Endothelial cell of umbilical vein (primary cell): ENCODE measurements at regions not wholly inside any gene's neighbourhood (a gene's known extent, or its start where the extent isn't known, plus 50 kb on each side); places are given as distances from the start of the nearest gene placed in this dataset.

Experiments used
- EZH2 ChIP-seq: IDR thresholded peaks from 2 replicates; pipeline ENCODE4 v1.6.1; 2012; ENCODE audit warnings: borderline replicate concordance, low read depth, mild to moderate bottlenecking, moderate library complexity, low read length, inconsistent platforms; ENCODE audit not compliant: severe bottlenecking
- FOS ChIP-seq: IDR thresholded peaks from 2 replicates; pipeline ENCODE4 v1.6.1; 2011; ENCODE audit warnings: mild to moderate bottlenecking, low read length, moderate library complexity, borderline replicate concordance; ENCODE audit not compliant: insufficient read depth
- GATA2 ChIP-seq: IDR thresholded peaks from 2 replicates; pipeline ENCODE4 v1.7.0; 2011; ENCODE audit warnings: low read depth, mild to moderate bottlenecking, moderate library complexity, mixed read lengths, low read length; ENCODE audit not compliant: insufficient read length, insufficient read depth
- JUN ChIP-seq: IDR thresholded peaks from 2 replicates; pipeline ENCODE4 v1.6.1; 2011; ENCODE audit warnings: borderline replicate concordance, low read depth; ENCODE audit not compliant: insufficient read length, insufficient read depth
- MYC ChIP-seq: IDR thresholded peaks from one replicate; pipeline ENCODE4 v1.6.1; 2011; ENCODE audit warnings: mild to moderate bottlenecking, low read depth, low read length
- POLR2A ChIP-seq: IDR thresholded peaks from 2 replicates; pipeline ENCODE4 v1.6.1; 2012; ENCODE audit warnings: low read depth, mild to moderate bottlenecking, control low read depth, low read length
- POLR2AphosphoS5 ChIP-seq: IDR thresholded peaks from 2 replicates; pipeline ENCODE4 v1.6.1; 2012; ENCODE audit warnings: low read depth, mild to moderate bottlenecking, control low read depth, low read length, moderate library complexity; ENCODE audit not compliant: insufficient read depth
- TF ChIP-seq, protein P1 (sequence below), 2 donors: IDR thresholded peaks; 1 replicate in 1 of 2; 2 replicates in 1 of 2; pipeline ENCODE4 v1.5.1; 2011; ENCODE audit warnings: low read length in 2 of 2, mild to moderate bottlenecking in 2 of 2, moderate library complexity in 2 of 2, control low read depth in 1 of 2, inconsistent platforms in 1 of 2, low read depth in 1 of 2; ENCODE audit not compliant: insufficient read depth in 1 of 2; ENCODE audit errors: extremely low read depth in 1 of 2
- TF ChIP-seq, protein P2 (sequence below): IDR thresholded peaks from 2 replicates; pipeline ENCODE4 v1.6.1; 2011; ENCODE audit not compliant: insufficient read depth, insufficient read length

DNA sequence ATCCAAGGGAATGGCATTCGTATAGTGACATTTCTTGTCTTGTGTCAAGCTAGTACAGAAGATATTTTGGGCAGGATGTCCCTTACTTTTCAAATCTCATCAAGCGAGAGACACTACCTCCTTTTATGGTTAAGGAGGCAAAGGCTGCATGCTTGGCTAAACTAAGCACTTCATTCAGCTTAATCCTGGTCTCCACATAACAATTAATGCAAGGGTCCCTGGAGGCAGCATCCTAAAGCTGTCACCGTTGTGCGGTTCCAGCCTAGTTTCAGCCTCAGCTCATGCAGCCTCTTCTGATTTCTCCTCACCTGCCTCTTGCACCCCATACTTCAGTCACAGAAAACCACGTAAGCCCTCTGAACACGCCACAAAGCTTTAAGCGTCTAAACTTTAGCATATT lies 67.1 kb upstream of the SLC22A23 start:
- TF ChIP-seq EZH2 = no peak
- no peak for TF ChIP-seq POLR2AphosphoS5
- TF ChIP-seq, protein P1, sequence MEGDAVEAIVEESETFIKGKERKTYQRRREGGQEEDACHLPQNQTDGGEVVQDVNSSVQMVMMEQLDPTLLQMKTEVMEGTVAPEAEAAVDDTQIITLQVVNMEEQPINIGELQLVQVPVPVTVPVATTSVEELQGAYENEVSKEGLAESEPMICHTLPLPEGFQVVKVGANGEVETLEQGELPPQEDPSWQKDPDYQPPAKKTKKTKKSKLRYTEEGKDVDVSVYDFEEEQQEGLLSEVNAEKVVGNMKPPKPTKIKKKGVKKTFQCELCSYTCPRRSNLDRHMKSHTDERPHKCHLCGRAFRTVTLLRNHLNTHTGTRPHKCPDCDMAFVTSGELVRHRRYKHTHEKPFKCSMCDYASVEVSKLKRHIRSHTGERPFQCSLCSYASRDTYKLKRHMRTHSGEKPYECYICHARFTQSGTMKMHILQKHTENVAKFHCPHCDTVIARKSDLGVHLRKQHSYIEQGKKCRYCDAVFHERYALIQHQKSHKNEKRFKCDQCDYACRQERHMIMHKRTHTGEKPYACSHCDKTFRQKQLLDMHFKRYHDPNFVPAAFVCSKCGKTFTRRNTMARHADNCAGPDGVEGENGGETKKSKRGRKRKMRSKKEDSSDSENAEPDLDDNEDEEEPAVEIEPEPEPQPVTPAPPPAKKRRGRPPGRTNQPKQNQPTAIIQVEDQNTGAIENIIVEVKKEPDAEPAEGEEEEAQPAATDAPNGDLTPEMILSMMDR (IDR thresholded peaks at IDR 0.05; ENCODE audit: extremely low read depth in 1 of 2, insufficient read depth in 1 of 2, low read depth in 1 of 2, low read length in 2 of 2) = no peak
- TF ChIP-seq, protein P2, sequence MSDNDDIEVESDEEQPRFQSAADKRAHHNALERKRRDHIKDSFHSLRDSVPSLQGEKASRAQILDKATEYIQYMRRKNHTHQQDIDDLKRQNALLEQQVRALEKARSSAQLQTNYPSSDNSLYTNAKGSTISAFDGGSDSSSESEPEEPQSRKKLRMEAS = no peak
- no peak for TF ChIP-seq POLR2A
- no peak for TF ChIP-seq FOS
- TF ChIP-seq MYC = no peak
- no peak for TF ChIP-seq JUN
- TF ChIP-seq GATA2 = no peak
